PC-9 (cell line): ENCODE measurements at regions not wholly inside any gene's neighbourhood (a gene's known extent, or its start where the extent isn't known, plus 50 kb on each side); places are given as distances from the start of the nearest gene placed in this dataset.

Source experiments
- BruUV-seq: library from RNA; stranded (reverse); fragments of 400-500 nt; replicated peaks from 2 replicates; lab custom pipeline; 2021; lab: Mats Ljungman, UMichigan
- CTCF ChIA-PET: fragments of 300-600 bp; sonication (Branson Sonifier 250); formaldehyde crosslinking; loops from one replicate; lab custom pipeline; 2022; ENCODE audit warnings: antibody characterized with exemption; lab: Charles Lee
- POLR2A ChIA-PET: fragments of 300-600 bp; sonication (Branson Sonifier 250); formaldehyde crosslinking; loops from one replicate; lab custom pipeline; 2022; ENCODE audit warnings: antibody characterized with exemption; ENCODE audit not compliant: unreplicated experiment; lab: Charles Lee
- DNase-seq, 2 experiments: peaks; one replicate each; pipeline versions ENCODE4 v3.0.0 to v3.0.0-alpha.2; 2015 to 2022; ENCODE audit warnings: mixed read lengths in 1 of 2
- H2AFZ ChIP-seq: fragments of 200-600 bp; sonication (generic); 2 replicates; pipeline ENCODE4 v1.8.1; 2017; ENCODE audit warnings: antibody characterized with exemption
- H3F3A ChIP-seq: fragments of 200-600 bp; sonication (generic); 2 replicates; pipeline ENCODE4 v1.8.1; 2017; ENCODE audit warnings: antibody characterized with exemption, mild to moderate bottlenecking, low read depth; ENCODE audit not compliant: insufficient read depth
- H3K27ac ChIP-seq: fragments of 200-600 bp; sonication (generic); 2 replicates; pipeline ENCODE4 v1.6.1; 2016; ENCODE audit warnings: mixed run types
- H3K27me3 ChIP-seq: fragments of 200-600 bp; sonication (generic); 2 replicates; pipeline ENCODE4 v1.6.1; 2016; ENCODE audit warnings: low read depth, mixed run types; ENCODE audit not compliant: insufficient read depth
- H3K36me3 ChIP-seq: fragments of 200-600 bp; sonication (generic); 2 replicates; pipeline ENCODE4 v1.6.1; 2016; ENCODE audit warnings: low read depth, mixed run types
- H3K4me1 ChIP-seq: fragments of 200-600 bp; sonication (generic); replicated peaks from 2 replicates; pipeline ENCODE4 v1.6.1; 2016; ENCODE audit warnings: mixed run types; ENCODE audit not compliant: insufficient read depth
- H3K4me2 ChIP-seq: fragments of 200-600 bp; sonication (generic); 2 replicates; pipeline ENCODE4 v1.6.1; 2017; ENCODE audit warnings: mixed run types
- H3K4me3 ChIP-seq: fragments of 200-600 bp; sonication (generic); 2 replicates; pipeline ENCODE4 v1.6.1; 2016; ENCODE audit warnings: mixed run types
- H3K79me2 ChIP-seq: fragments of 200-600 bp; sonication (generic); 2 replicates; pipeline ENCODE4 v1.6.1; 2017; ENCODE audit warnings: low read depth, mixed run types
- H3K9me2 ChIP-seq: fragments of 200-600 bp; sonication (generic); 2 replicates; pipeline ENCODE4 v1.8.1; 2017; ENCODE audit warnings: mild to moderate bottlenecking; ENCODE audit not compliant: insufficient read depth
- H3K9me3 ChIP-seq: fragments of 200-600 bp; sonication (generic); 2 replicates; pipeline ENCODE4 v1.8.1; 2016; ENCODE audit warnings: low read depth; ENCODE audit not compliant: insufficient read depth
- H4K20me1 ChIP-seq: fragments of 200-600 bp; sonication (generic); 2 replicates; pipeline ENCODE4 v1.8.1; 2017; ENCODE audit not compliant: insufficient read depth
- EZH2 ChIP-seq: fragments of 200-600 bp; sonication (generic); IDR thresholded peaks from 2 replicates; pipeline ENCODE4 v1.8.0; 2017; ENCODE audit warnings: antibody characterized with exemption, low read depth
- intact Hi-C: fragments of 100-400 bp; cut with micrococcal nuclease; formaldehyde crosslinking; loops from one replicate; pipeline ENCODE4 v1.10.0; 2022; ENCODE audit not compliant: unreplicated experiment
- TF ChIP-seq, protein P1 (sequence below): fragments of 200-600 bp; sonication (generic); conservative IDR thresholded peaks from 2 replicates; pipeline ENCODE4 v1.6.1; 2017; ENCODE audit warnings: mixed run types, antibody characterized with exemption, mild to moderate bottlenecking, moderate library complexity

DNA sequence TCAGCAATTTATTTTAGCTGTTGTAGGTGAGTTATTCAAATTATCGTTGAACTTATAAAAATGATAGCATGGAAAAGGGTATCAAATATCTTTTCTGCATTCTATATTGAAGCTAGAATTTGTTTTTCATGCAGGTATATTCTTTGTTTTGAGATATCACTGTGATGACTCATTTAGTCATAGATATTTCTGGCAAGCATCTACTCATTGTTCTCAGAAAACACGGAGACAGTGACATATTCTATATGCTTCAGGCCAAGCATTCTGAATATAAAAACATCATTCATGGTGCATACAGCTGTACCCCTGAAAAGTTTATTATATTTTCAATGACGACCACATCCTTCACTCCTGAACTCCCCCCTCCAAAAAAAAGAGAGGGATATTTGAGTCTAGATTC lies 150.3 kb upstream of the GRIA1 start:
- no peaks in the 10 kb centered on the region for H3K9me3 ChIP-seq
- H4K20me1 ChIP-seq = no peaks in the 10 kb centered on the region
- CTCF ChIA-PET = no interaction called here
- H3K36me3 ChIP-seq = no peaks in the 10 kb centered on the region
- no peaks in the 10 kb centered on the region for H3K27me3 ChIP-seq
- H3K4me2 ChIP-seq = no peak overlapping the region
- no TSS peak for BruUV-seq
- H3K27ac ChIP-seq = no peak overlapping the region
- no peak overlapping the region for H3K4me3 ChIP-seq
- H3K4me1 ChIP-seq = no peaks in the 10 kb centered on the region
- no peak for TF ChIP-seq EZH2
- TF ChIP-seq, protein P1, sequence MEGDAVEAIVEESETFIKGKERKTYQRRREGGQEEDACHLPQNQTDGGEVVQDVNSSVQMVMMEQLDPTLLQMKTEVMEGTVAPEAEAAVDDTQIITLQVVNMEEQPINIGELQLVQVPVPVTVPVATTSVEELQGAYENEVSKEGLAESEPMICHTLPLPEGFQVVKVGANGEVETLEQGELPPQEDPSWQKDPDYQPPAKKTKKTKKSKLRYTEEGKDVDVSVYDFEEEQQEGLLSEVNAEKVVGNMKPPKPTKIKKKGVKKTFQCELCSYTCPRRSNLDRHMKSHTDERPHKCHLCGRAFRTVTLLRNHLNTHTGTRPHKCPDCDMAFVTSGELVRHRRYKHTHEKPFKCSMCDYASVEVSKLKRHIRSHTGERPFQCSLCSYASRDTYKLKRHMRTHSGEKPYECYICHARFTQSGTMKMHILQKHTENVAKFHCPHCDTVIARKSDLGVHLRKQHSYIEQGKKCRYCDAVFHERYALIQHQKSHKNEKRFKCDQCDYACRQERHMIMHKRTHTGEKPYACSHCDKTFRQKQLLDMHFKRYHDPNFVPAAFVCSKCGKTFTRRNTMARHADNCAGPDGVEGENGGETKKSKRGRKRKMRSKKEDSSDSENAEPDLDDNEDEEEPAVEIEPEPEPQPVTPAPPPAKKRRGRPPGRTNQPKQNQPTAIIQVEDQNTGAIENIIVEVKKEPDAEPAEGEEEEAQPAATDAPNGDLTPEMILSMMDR = no peak
- H3K79me2 ChIP-seq = no peaks in the 10 kb centered on the region
- intact Hi-C loops = no loop called here
- H3K9me2 ChIP-seq = no peaks in the 10 kb centered on the region
- H3F3A ChIP-seq = no peaks in the 10 kb centered on the region
- no peak for DNase-seq
- no peak overlapping the region for H2AFZ ChIP-seq
- POLR2A ChIA-PET = no interaction called here

DNA sequence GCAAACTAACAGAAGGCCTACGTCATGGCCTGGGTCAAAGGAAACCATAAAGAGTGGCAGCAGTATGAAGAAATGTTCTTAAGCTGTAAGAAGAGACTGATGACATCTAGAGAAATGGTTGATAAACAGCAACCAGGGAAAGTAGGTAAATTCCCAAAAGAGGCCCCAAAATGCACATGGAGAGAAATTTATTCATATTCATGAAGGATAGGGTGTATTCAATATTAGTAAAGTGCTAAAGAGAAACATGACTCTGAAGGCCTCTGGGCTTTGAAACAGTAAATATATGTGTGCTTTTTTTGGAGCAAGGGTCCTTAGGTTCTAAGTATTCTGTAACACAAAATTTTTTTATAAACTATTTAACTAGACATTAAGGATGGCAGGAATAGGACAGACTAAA lies 149.7 kb upstream of the GRIA1 start:
- Histone ChIP-seq H3K9me2 (no peaks in the 10 kb centered on the region), H3K4me1 (no peaks in the 10 kb centered on the region), H3K36me3 (no peaks in the 10 kb centered on the region), H3K27ac (no peak overlapping the region), H3K27me3 (no peaks in the 10 kb centered on the region), H3F3A (no peaks in the 10 kb centered on the region), H2AFZ (no peak overlapping the region), H4K20me1 (no peaks in the 10 kb centered on the region), H3K4me2 (no peak overlapping the region), H3K4me3 (no peak overlapping the region), H3K9me3 (no peaks in the 10 kb centered on the region), H3K79me2 (no peaks in the 10 kb centered on the region)
- no TSS peak for BruUV-seq
- TF ChIP-seq EZH2 = no peak
- TF ChIP-seq, protein P1 = no peak
- no peak for DNase-seq
- ChIA-PET CTCF (no interaction called here), POLR2A (no interaction called here)
- intact Hi-C loops = no loop called here

DNA sequence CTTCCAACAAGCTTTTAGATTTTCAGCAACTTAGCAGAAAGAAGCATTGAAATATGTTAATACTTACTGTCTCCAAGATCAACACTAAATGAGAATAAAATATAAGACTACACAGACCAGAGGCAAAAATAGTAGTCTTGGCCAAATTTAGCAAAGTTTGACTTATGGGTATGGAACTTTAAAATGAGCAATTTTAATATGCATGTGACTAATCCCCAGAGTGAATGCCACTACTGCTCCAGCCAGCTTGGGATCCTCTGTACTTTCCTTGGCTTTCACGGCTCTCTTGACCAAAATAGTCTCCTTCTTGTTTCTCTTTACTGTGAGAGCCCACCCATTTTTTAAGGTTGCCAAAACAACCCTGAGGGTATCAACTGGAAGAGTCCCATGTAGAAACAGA lies 148.0 kb upstream of the GRIA1 start:
- no peak for TF ChIP-seq EZH2
- TF ChIP-seq, protein P1 = no peak
- H3K27me3 ChIP-seq = no peaks in the 10 kb centered on the region
- BruUV-seq = no TSS peak
- no peak overlapping the region for H3K4me2 ChIP-seq
- no peaks in the 10 kb centered on the region for H3K4me1 ChIP-seq
- H3K4me3 ChIP-seq = no peak overlapping the region
- ChIA-PET POLR2A (no interaction called here), CTCF (no interaction called here)
- no peaks in the 10 kb centered on the region for H4K20me1 ChIP-seq
- no peak for DNase-seq
- H3K27ac ChIP-seq = no peak overlapping the region
- no peaks in the 10 kb centered on the region for H3K79me2 ChIP-seq
- no peaks in the 10 kb centered on the region for H3K9me2 ChIP-seq
- H2AFZ ChIP-seq = no peak overlapping the region
- H3K36me3 ChIP-seq = no peaks in the 10 kb centered on the region
- intact Hi-C loops = no loop called here
- H3F3A ChIP-seq = no peaks in the 10 kb centered on the region
- no peaks in the 10 kb centered on the region for H3K9me3 ChIP-seq
